Aorta (tissue), 5 donors: ENCODE measurements at regions not wholly inside any gene's neighbourhood (a gene's known extent, or its start where the extent isn't known, plus 50 kb on each side); places are given as distances from the start of the nearest gene placed in this dataset.
"Not testable (repeated sequence)": the region's sequence is repeated elsewhere in the genome, so short reads cannot be mapped to it uniquely, and the experiment has no call there.

Experiments
- ATAC-seq: fragments of 200-7000 bp; cut with Tn5 transposase; one replicate; pipeline ENCODE4 v1.9.1; 2022; ENCODE audit warnings: moderate library complexity; ENCODE audit not compliant: low FRiP score
- DNase-seq, 2 donors: peaks; one replicate each; pipeline ENCODE4 v3.0.0-alpha.2; 2020
- H3K27ac ChIP-seq, 2 donors: one replicate each; pipeline ENCODE4 v1.5.1; 2013; ENCODE audit warnings: low read length in 2 of 2, mild to moderate bottlenecking in 2 of 2, moderate library complexity in 2 of 2, control low read depth in 1 of 2, inconsistent platforms in 1 of 2, low read depth in 1 of 2
- H3K27me3 ChIP-seq, 2 donors: one replicate each; pipeline ENCODE4 v1.6.1; 2013; ENCODE audit warnings: control low read depth in 1 of 2, low read length in 1 of 2, mild to moderate bottlenecking in 1 of 2, moderate library complexity in 1 of 2; ENCODE audit not compliant: insufficient read depth in 2 of 2, control insufficient read depth in 1 of 2
- H3K36me3 ChIP-seq, 2 donors: one replicate each; pipeline ENCODE4 v1.6.1; 2013; ENCODE audit warnings: control low read depth in 1 of 2, low read length in 1 of 2, mild to moderate bottlenecking in 1 of 2; ENCODE audit not compliant: insufficient read depth in 2 of 2, control insufficient read depth in 1 of 2
- H3K4me1 ChIP-seq, 2 donors: one replicate each; pipeline ENCODE4 v1.6.1; 2013; ENCODE audit warnings: low read length in 2 of 2, control low read depth in 1 of 2, mild to moderate bottlenecking in 1 of 2, moderate library complexity in 1 of 2; ENCODE audit not compliant: insufficient read depth in 2 of 2, control insufficient read depth in 1 of 2
- H3K4me3 ChIP-seq, 2 donors: one replicate each; pipeline ENCODE4 v1.5.1; 2013; ENCODE audit warnings: low read length in 2 of 2, control low read depth in 1 of 2, mild to moderate bottlenecking in 1 of 2
- H3K9me3 ChIP-seq: one replicate; pipeline ENCODE4 v1.6.1; 2013; ENCODE audit warnings: mild to moderate bottlenecking, low read length; ENCODE audit not compliant: control insufficient read depth
- WGBS, 2 donors: extraction: QIAGEN DNeasy Blood & Tissue Kit; methylation state at CpG; one replicate each; pipeline ENCODE4 v1.1.7; 2013; 5-methylcytosine and 5-hydroxymethylcytosine counted together
- intact Hi-C, 2 donors: fragments of 100-400 bp; cut with DNase I; formaldehyde crosslinking; loops; one replicate each; pipeline versions ENCODE4 v1.14.2 to v1.15.0; 2022
- donor health status: healthy with polysubstance abuse.
- donor health status: Bipolar disorder and iron deficiency.
- donor health status: DM: no; HTN: no; CAD: no.
- donor health status: DM: no; HTN: no; CAD: no.
- donor health status: DM: yes; HTN: yes; CAD: no.

GRCh38 chr15:22649458-22649857 lies 137.0 kb upstream of the NIPA1 start:
- WGBS, 2 donors, result 57 to 80% methylated on average over 3 to 4 of the region's 4 CpGs
- DNase-seq, H3K4me3 ChIP-seq, H3K4me1 ChIP-seq, ATAC-seq, H3K9me3 ChIP-seq, intact Hi-C loops, H3K36me3 ChIP-seq, H3K27ac ChIP-seq, H3K27me3 ChIP-seq: not testable (repeated sequence)

- ATAC-seq, H3K27me3 ChIP-seq, DNase-seq, H3K36me3 ChIP-seq, H3K4me1 ChIP-seq, H3K9me3 ChIP-seq, intact Hi-C loops, H3K4me3 ChIP-seq, H3K27ac ChIP-seq: not testable (repeated sequence)
- 94 to 96% methylated on average over 2 of the region's 2 CpGs for WGBS, 2 donors
Observed at GRCh38 chr15:22651179-22651578, 135.3 kb upstream of the NIPA1 start.

GRCh38 chr15:22664294-22665058 lies 122.0 kb upstream of the NIPA1 start:
- H3K36me3 ChIP-seq, H3K9me3 ChIP-seq, intact Hi-C loops, H3K27me3 ChIP-seq, H3K4me1 ChIP-seq: not testable (repeated sequence)
- DNase-seq, result peak; percentile 66 to 83
- Histone ChIP-seq H3K4me3 (peak overlapping the region; percentile 70 to 89), H3K27ac (peak overlapping the region; percentile 82 to 96)
- ATAC-seq, result peak; percentile 93
- WGBS, 2 donors, result 0% methylated on average over 34 to 102 of the region's 110 CpGs

GRCh38 chr15:22665059-22665702 lies 121.3 kb upstream of the NIPA1 start:
- peak overlapping the region in 1 of 2 donors; percentile 96 for H3K27ac ChIP-seq

GRCh38 chr15:22665711-22666110 lies 120.7 kb upstream of the NIPA1 start:
- H3K36me3 ChIP-seq, intact Hi-C loops, DNase-seq, H3K27ac ChIP-seq, H3K27me3 ChIP-seq, H3K9me3 ChIP-seq, ATAC-seq, H3K4me1 ChIP-seq: not testable (repeated sequence)
- peak overlapping the region in 1 of 2 donors; percentile 70 for H3K4me3 ChIP-seq
- WGBS, 2 donors, result 0 to 3% methylated on average over 1 of the region's 2 CpGs

More at GRCh38 chr15:22665059-22665702, 121.3 kb upstream of the NIPA1 start:
- ATAC-seq, intact Hi-C loops, DNase-seq, H3K4me1 ChIP-seq, H3K36me3 ChIP-seq, H3K9me3 ChIP-seq, H3K27me3 ChIP-seq: not testable (repeated sequence)
- H3K4me3 ChIP-seq, result peak overlapping the region; percentile 70 to 89
- WGBS, 2 donors, result 0% methylated on average over 12 to 17 of the region's 22 CpGs

GRCh38 chr15:22684786-22685185 lies 101.7 kb upstream of the NIPA1 start:
- H3K27me3 ChIP-seq, intact Hi-C loops, ATAC-seq, H3K4me1 ChIP-seq, H3K9me3 ChIP-seq, H3K4me3 ChIP-seq, DNase-seq, H3K27ac ChIP-seq, H3K36me3 ChIP-seq: not testable (repeated sequence)
- WGBS, 2 donors, result 11 to 23% methylated on average over 2 of the region's 2 CpGs

GRCh38 chr15:22699881-22700280 lies 86.6 kb upstream of the NIPA1 start:
- intact Hi-C loops, DNase-seq, H3K9me3 ChIP-seq, H3K27ac ChIP-seq, ATAC-seq, H3K27me3 ChIP-seq, H3K4me1 ChIP-seq, H3K36me3 ChIP-seq, H3K4me3 ChIP-seq: not testable (repeated sequence)
- WGBS, 2 donors, result 56 to 59% methylated on average over 3 of the region's 3 CpGs

- H3K27ac ChIP-seq, H3K27me3 ChIP-seq, H3K36me3 ChIP-seq, H3K4me1 ChIP-seq, DNase-seq, H3K4me3 ChIP-seq, ATAC-seq, H3K9me3 ChIP-seq, intact Hi-C loops: not testable (repeated sequence)
- 87 to 91% methylated on average over 16 to 18 of the region's 18 CpGs for WGBS, 2 donors
Observed at GRCh38 chr15:22710831-22711341, 75.6 kb upstream of the NIPA1 start.

- WGBS, 2 donors, result 0 to 8% methylated on average over 1 of the region's 1 CpG
- H3K9me3 ChIP-seq, ATAC-seq, H3K4me3 ChIP-seq, DNase-seq, intact Hi-C loops, H3K27ac ChIP-seq, H3K4me1 ChIP-seq, H3K36me3 ChIP-seq, H3K27me3 ChIP-seq: not testable (repeated sequence)
Observed at GRCh38 chr15:22713933-22714332, 72.5 kb upstream of the NIPA1 start.
